ENCODE measurements at regions not wholly inside any gene's neighbourhood (a gene's known extent, or its start where the extent isn't known, plus 50 kb on each side); places are given as distances from the start of the nearest gene placed in this dataset.

- no peaks in the 10 kb centered on the region for H3K27me3 ChIP-seq (replicated peaks in 1 of 4; ENCODE audit: control extremely low read depth in 1 of 4, control insufficient read depth in 3 of 4, insufficient read depth in 4 of 4, low read length in 3 of 4)
- ChIA-PET CTCF (no interaction called here), POLR2A (no interaction called here)
- H3K4me3 Mint-ChIP-seq: no peak overlapping the region
- H3K79me2 ChIP-seq (ENCODE audit: control insufficient read depth, insufficient read depth, low read length): no peaks in the 10 kb centered on the region
- H3K4me1 Mint-ChIP-seq: no peaks in the 10 kb centered on the region
- no peaks in the 10 kb centered on the region for H4K20me1 ChIP-seq (ENCODE audit: control insufficient read depth, insufficient read depth, low read length, poor library complexity, severe bottlenecking)
- no peak overlapping the region for H3K4me2 ChIP-seq (replicated peaks; ENCODE audit: low read depth, low read length, poor library complexity, severe bottlenecking)
- no peak overlapping the region for H3K9ac ChIP-seq (ENCODE audit: low read length)
- no peak overlapping the region for H3K27ac ChIP-seq (ENCODE audit: low read length in 2 of 2)
- H2AFZ ChIP-seq (ENCODE audit: insufficient read depth, low read depth, low read length, poor library complexity, severe bottlenecking): no peak overlapping the region
- no peak overlapping the region for H3K27ac Mint-ChIP-seq
- ATAC-seq (ENCODE audit: low read depth) (no peak), DNase-seq (no peak)
- TF ChIP-seq EZH2 (IDR thresholded peaks at IDR 0.05; ENCODE audit: borderline replicate concordance, insufficient read depth, low read depth, low read length, poor library complexity, severe bottlenecking): no peak
- no peak for TF ChIP-seq CTCF (IDR thresholded peaks at IDR 0.05)
- intact Hi-C loops (cut with micrococcal nuclease): no loop called here
- no peak overlapping the region for H3K4me3 ChIP-seq (ENCODE audit: control extremely low read depth in 1 of 5, extremely low read depth in 1 of 5, insufficient read depth in 1 of 5, low read depth in 2 of 5, low read length in 4 of 5)
- no peaks in the 10 kb centered on the region for H3K9me3 ChIP-seq (ENCODE audit: control extremely low read depth in 1 of 3, control insufficient read depth in 2 of 3, insufficient read depth in 1 of 3, low read length in 2 of 3)
- H3K36me3 ChIP-seq (replicated peaks in 1 of 2; ENCODE audit: control extremely low read depth in 1 of 2, control insufficient read depth in 1 of 2, extremely low read depth in 1 of 2, insufficient read depth in 2 of 2, low read length in 1 of 2): no peaks in the 10 kb centered on the region
- H3K4me1 ChIP-seq (ENCODE audit: control insufficient read depth in 2 of 2, insufficient read depth in 2 of 2, low read length in 2 of 2): no peaks in the 10 kb centered on the region
- peaks cover 4% of the 10 kb centered on the region for H3K27me3 Mint-ChIP-seq
- 85% methylated on average over 4 of the region's 6 CpGs for WGBS (ENCODE audit: insufficient coverage)
- H3K9me3 Mint-ChIP-seq (ENCODE audit: insufficient read depth): no peaks in the 10 kb centered on the region
These were observed 330.2 kb upstream of the B3GAT1 start for GRCh38 chr11:134742224-134742612.

- CTCF ChIA-PET: no interaction called here
- H3K4me2 ChIP-seq (replicated peaks; ENCODE audit: low read depth, low read length, poor library complexity, severe bottlenecking): no peak overlapping the region
These were observed 329.6 kb upstream of the B3GAT1 start for GRCh38 chr11:134741453-134742223.

More at GRCh38 chr11:134741453-134742223, 329.6 kb upstream of the B3GAT1 start:
- Mint-ChIP-seq H3K27ac (no peak overlapping the region), H3K27me3 (peaks cover 4% of the 10 kb centered on the region), H3K4me1 (no peaks in the 10 kb centered on the region), H3K9me3 (ENCODE audit: insufficient read depth) (no peaks in the 10 kb centered on the region), H3K4me3 (no peak overlapping the region)
- Histone ChIP-seq H3K4me1 (ENCODE audit: control insufficient read depth in 2 of 2, insufficient read depth in 2 of 2, low read length in 2 of 2) (no peaks in the 10 kb centered on the region), H3K27me3 (replicated peaks in 1 of 4; ENCODE audit: control extremely low read depth in 1 of 4, control insufficient read depth in 3 of 4, insufficient read depth in 4 of 4, low read length in 3 of 4) (no peaks in the 10 kb centered on the region), H3K79me2 (ENCODE audit: control insufficient read depth, insufficient read depth, low read length) (no peaks in the 10 kb centered on the region), H3K9ac (ENCODE audit: low read length) (no peak overlapping the region), H3K27ac (ENCODE audit: low read length in 2 of 2) (no peak overlapping the region), H4K20me1 (ENCODE audit: control insufficient read depth, insufficient read depth, low read length, poor library complexity, severe bottlenecking) (no peaks in the 10 kb centered on the region), H3K36me3 (replicated peaks in 1 of 2; ENCODE audit: control extremely low read depth in 1 of 2, control insufficient read depth in 1 of 2, extremely low read depth in 1 of 2, insufficient read depth in 2 of 2, low read length in 1 of 2) (no peaks in the 10 kb centered on the region), H2AFZ (ENCODE audit: insufficient read depth, low read depth, low read length, poor library complexity, severe bottlenecking) (no peak overlapping the region), H3K4me3 (ENCODE audit: control extremely low read depth in 1 of 5, extremely low read depth in 1 of 5, insufficient read depth in 1 of 5, low read depth in 2 of 5, low read length in 4 of 5) (no peak overlapping the region), H3K9me3 (ENCODE audit: control extremely low read depth in 1 of 3, control insufficient read depth in 2 of 3, insufficient read depth in 1 of 3, low read length in 2 of 3) (no peaks in the 10 kb centered on the region)
- intact Hi-C loops (cut with micrococcal nuclease): no loop called here
- POLR2A ChIA-PET: no interaction called here
- 86% methylated on average over 4 of the region's 10 CpGs for WGBS (ENCODE audit: insufficient coverage)
- TF ChIP-seq EZH2 (IDR thresholded peaks at IDR 0.05; ENCODE audit: borderline replicate concordance, insufficient read depth, low read depth, low read length, poor library complexity, severe bottlenecking): no peak
- no peak for TF ChIP-seq CTCF (IDR thresholded peaks at IDR 0.05)
- ATAC-seq (ENCODE audit: low read depth) (no peak), DNase-seq (no peak)
